GM12878 (cell line): ENCODE measurements at regions not wholly inside any gene's neighbourhood (a gene's known extent, or its start where the extent isn't known, plus 50 kb on each side); places are given as distances from the start of the nearest gene placed in this dataset.

ENCODE experiments used
- ATAC-seq: fragments of 200-7000 bp; cut with Tn5 transposase; 3 replicates; pipeline ENCODE4 v1.9.1; 2020; ENCODE audit warnings: mild to moderate bottlenecking, moderate library complexity
- BruUV-seq: library from RNA; stranded (reverse); fragments of 400-500 nt; replicated peaks from 2 replicates; lab custom pipeline; 2021; lab: Mats Ljungman, UMichigan
- CTCF ChIA-PET: fragments of 300-600 bp; sonication (Branson Sonifier 250); formaldehyde crosslinking; extraction: SDS; loops from one replicate; lab custom pipeline; 2021; ENCODE audit warnings: inconsistent platforms; lab: Yijun Ruan, JAX
- POLR2A ChIA-PET: fragments of 350-600 bp; formaldehyde crosslinking; extraction: SDS; loops from one replicate; lab custom pipeline; 2021; ENCODE audit warnings: inconsistent platforms; lab: Charles Lee
- RAD21 ChIA-PET: fragments of 300-600 bp; sonication (Branson Sonifier 250); formaldehyde crosslinking; loops from one replicate; lab custom pipeline; 2023; ENCODE audit warnings: antibody characterized with exemption; ENCODE audit not compliant: unreplicated experiment; lab: Charles Lee
- SMC1A ChIA-PET: fragments of 300-600 bp; sonication (Branson Sonifier 250); formaldehyde crosslinking; loops from one replicate; lab custom pipeline; 2023; ENCODE audit not compliant: unreplicated experiment, uncharacterized antibody; lab: Charles Lee
- DNase-seq: peaks from one replicate; pipeline ENCODE4 v3.0.0-alpha.2; 2011; ENCODE audit warnings: low read depth, low spot score
- FAIRE-seq: peaks from 3 replicates; lab custom pipeline; 2011; peaks lifted over from hg19 to GRCh38; lab: Jason Lieb, UNC
- H2AFZ ChIP-seq: 2 replicates; pipeline ENCODE4 v1.6.0; 2011; ENCODE audit warnings: low read depth, low read length, control low read depth; ENCODE audit not compliant: control insufficient read depth
- H3K27ac ChIP-seq: 2 replicates; pipeline ENCODE4 v1.5.1; 2011; ENCODE audit warnings: control low read depth; ENCODE audit not compliant: control insufficient read depth, insufficient read depth
- H3K27me3 ChIP-seq, 2 experiments: replicated peaks in 1 of 2; 2 replicates each; pipeline versions ENCODE4 v1.6.0 to v1.6.1; 2011; ENCODE audit warnings: low read length in 1 of 2; ENCODE audit not compliant: control insufficient read depth in 2 of 2, insufficient read depth in 2 of 2
- H3K36me3 ChIP-seq, 2 experiments: 2 replicates each; pipeline ENCODE4 v1.5.1; 2011; ENCODE audit warnings: low read length in 1 of 2; ENCODE audit not compliant: control insufficient read depth in 2 of 2, insufficient read depth in 2 of 2
- H3K4me1 ChIP-seq: 2 replicates; pipeline ENCODE4 v1.6.1; 2011; ENCODE audit warnings: mild to moderate bottlenecking, low read length, moderate library complexity, mixed read lengths; ENCODE audit not compliant: control insufficient read depth, insufficient read depth
- H3K4me2 ChIP-seq: 2 replicates; pipeline ENCODE4 v1.6.0; 2011; ENCODE audit warnings: control low read depth; ENCODE audit not compliant: control insufficient read depth, insufficient read depth
- H3K4me3 ChIP-seq: fragments of 200-600 bp; sonication (generic); 2 replicates; pipeline ENCODE4 v1.5.1; 2016
- H3K79me2 ChIP-seq: 2 replicates; pipeline ENCODE4 v1.6.0; 2011; ENCODE audit warnings: low read length; ENCODE audit not compliant: control insufficient read depth, insufficient read depth
- H3K9ac ChIP-seq: 2 replicates; pipeline ENCODE4 v1.8.0; 2011; ENCODE audit warnings: low read length, control low read depth, mixed read lengths; ENCODE audit not compliant: control insufficient read depth, insufficient read depth
- H3K9me3 ChIP-seq: replicated peaks from 3 replicates; pipeline ENCODE4 v1.5.1; 2011; ENCODE audit warnings: mild to moderate bottlenecking, low read length; ENCODE audit not compliant: control insufficient read depth, insufficient read depth
- H4K20me1 ChIP-seq: 2 replicates; pipeline ENCODE4 v1.6.0; 2011; ENCODE audit not compliant: control insufficient read depth, insufficient read depth
- ASH2L ChIP-seq: fragments of 300-600, 200-600 bp; sonication (generic); IDR thresholded peaks from 2 replicates; pipeline ENCODE4 v1.6.1; 2017; ENCODE audit warnings: low read depth, mild to moderate bottlenecking, borderline replicate concordance
- CUX1 ChIP-seq: IDR thresholded peaks from 2 replicates; pipeline ENCODE4 v1.6.1; 2012; ENCODE audit warnings: improper control_type of control experiment, low read depth, low read length; ENCODE audit not compliant: insufficient replicate concordance
- FOXK2 ChIP-seq: fragments of 450-650 bp; IDR thresholded peaks from 2 replicates; pipeline ENCODE4 v1.6.1; 2017; ENCODE audit warnings: mild to moderate bottlenecking, moderate library complexity
- GATAD2B ChIP-seq: fragments of 450-650 bp; conservative IDR thresholded peaks from 2 replicates; pipeline ENCODE4 v1.6.1; 2017; ENCODE audit warnings: low read depth, mild to moderate bottlenecking, moderate library complexity
- KDM1A ChIP-seq: fragments of 200-600 bp; sonication (generic); IDR thresholded peaks from 2 replicates; pipeline ENCODE4 v1.6.1; 2016; ENCODE audit warnings: borderline replicate concordance
- NFIC ChIP-seq: IDR thresholded peaks from 2 replicates; pipeline ENCODE4 v1.6.1; 2012; ENCODE audit warnings: low read depth, mild to moderate bottlenecking, inconsistent platforms, low read length, moderate library complexity
- PBX3 ChIP-seq: IDR thresholded peaks from 2 replicates; pipeline ENCODE4 v1.6.1; 2011; ENCODE audit warnings: mild to moderate bottlenecking, low read depth, low read length, moderate library complexity; ENCODE audit not compliant: insufficient replicate concordance
- RFX5 ChIP-seq: IDR thresholded peaks from 2 replicates; pipeline ENCODE4 v1.6.1; 2011; ENCODE audit warnings: low read depth, low read length, improper control_type of control experiment
- SRF ChIP-seq, 2 experiments: IDR thresholded peaks; 2 replicates each; pipeline ENCODE4 v1.6.1; 2011; ENCODE audit warnings: low read depth in 2 of 2, low read length in 2 of 2, mild to moderate bottlenecking in 1 of 2, moderate library complexity in 1 of 2
- SUZ12 ChIP-seq: fragments of 200-600 bp; sonication (generic); IDR thresholded peaks from one replicate; pipeline ENCODE4 v1.6.1; 2018; ENCODE audit warnings: antibody characterized with exemption, mild to moderate bottlenecking; ENCODE audit not compliant: unreplicated experiment
- ZBED1 ChIP-seq: IDR thresholded peaks from 2 replicates; pipeline ENCODE4 v1.6.1; 2016; ENCODE audit warnings: borderline replicate concordance
- ZBTB40 ChIP-seq: fragments of 450-650 bp; IDR thresholded peaks from 2 replicates; pipeline ENCODE4 v1.6.1; 2016; ENCODE audit warnings: mild to moderate bottlenecking, moderate library complexity, borderline replicate concordance
- ZNF384 ChIP-seq: IDR thresholded peaks from 2 replicates; pipeline ENCODE4 v1.6.1; 2012; ENCODE audit warnings: low read depth, mild to moderate bottlenecking, low read length, improper control_type of control experiment, borderline replicate concordance
- WGBS: methylation state at CpG from one replicate; pipeline ENCODE4 v1.1.6; 2016; ENCODE audit warnings: low lambda C conversion rate; ENCODE audit not compliant: insufficient replicate concordance, insufficient coverage; ENCODE audit errors: missing lambda C conversion rate; 5-methylcytosine and 5-hydroxymethylcytosine counted together
- in situ Hi-C: fragments of 300-500 bp; cut with MboI; formaldehyde crosslinking; loops from 9 replicates; pipeline ENCODE4 v1.14.3; 2018; ENCODE audit warnings: mixed read lengths
- intact Hi-C: fragments of 100-400 bp; cut with micrococcal nuclease; formaldehyde crosslinking; loops from one replicate; pipeline ENCODE4 v1.14.2; 2022; ENCODE audit not compliant: unreplicated experiment

DNA sequence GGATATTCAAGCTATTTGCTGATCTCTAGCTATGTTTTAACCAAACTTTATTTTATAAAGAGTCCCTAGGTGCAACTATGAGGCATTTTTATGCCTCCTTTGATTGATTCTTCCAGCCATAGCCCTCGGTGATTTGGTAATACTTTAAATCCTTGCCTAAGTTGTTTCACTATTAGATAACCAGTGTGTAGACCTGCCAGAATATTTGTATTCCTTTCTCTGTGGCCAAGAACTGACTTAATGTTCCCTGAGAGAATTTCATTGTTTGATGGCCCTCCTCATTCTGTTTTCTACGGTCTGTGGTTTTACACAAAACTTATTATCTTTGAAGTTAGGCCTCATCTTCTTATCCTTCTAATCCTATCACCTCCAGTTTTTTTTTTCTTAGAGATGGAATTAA lies 109.7 kb upstream of the MDGA2 start (continued):
- TF ChIP-seq ZBTB40: no peak

DNA sequence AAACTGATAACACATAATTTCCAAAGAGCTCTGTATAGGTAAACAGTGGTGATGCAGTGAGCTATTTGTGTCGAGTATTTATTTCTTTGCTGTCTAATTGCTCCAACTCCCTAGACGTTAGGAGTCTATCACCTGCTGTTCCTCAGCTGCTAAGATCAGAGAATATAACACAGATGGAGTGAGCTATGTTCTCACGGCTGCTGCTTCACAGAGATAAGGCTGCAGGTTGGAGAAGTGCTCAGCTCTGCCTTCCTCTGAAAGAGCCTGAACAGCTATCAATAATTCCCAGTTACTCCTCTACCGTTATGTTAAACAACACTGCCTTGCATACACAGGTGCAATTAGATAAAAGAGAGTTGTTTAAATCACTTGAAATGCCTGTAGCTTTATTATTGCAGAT lies 103.2 kb upstream of the MDGA2 start:
- Histone ChIP-seq H3K4me1 (no peaks in the 10 kb centered on the region), H3K79me2 (no peaks in the 10 kb centered on the region), H3K4me2 (no peak overlapping the region), H3K36me3 (no peaks in the 10 kb centered on the region), H3K9me3 (no peaks in the 10 kb centered on the region), H3K9ac (no peak overlapping the region), H3K27ac (no peak overlapping the region), H2AFZ (no peak overlapping the region), H4K20me1 (no peaks in the 10 kb centered on the region), H3K27me3 (no peaks in the 10 kb centered on the region), H3K4me3 (no peak overlapping the region)
- ATAC-seq: no peak
- in situ Hi-C loops (no loop called here), intact Hi-C loops (no loop called here)
- SMC1A ChIA-PET: interaction anchor here (1.1 kb wide), 1 partner anchor 9 kb away, joined by 3 read pairs; no protein-coding TSS in a partner anchor
- POLR2A ChIA-PET: no interaction called here
- no TSS peak for BruUV-seq
- CTCF ChIA-PET: no interaction called here
- RAD21 ChIA-PET: interaction anchor here (0.7 kb wide), 1 partner anchor 54 kb away, joined by 3 read pairs; no protein-coding TSS in a partner anchor
- TF ChIP-seq PBX3 (no peak), GATAD2B (no peak), RFX5 (no peak), SRF (IDR thresholded peaks at IDR 0.05; ENCODE audit: low read depth in 2 of 2, low read length in 2 of 2) (no peak), SUZ12 (no peak), ASH2L (no peak), ZBED1 (no peak), CUX1 (no peak), KDM1A (no peak), ZNF384 (no peak), NFIC (no peak), FOXK2 (no peak)
- no peak for FAIRE-seq
- WGBS: 10% methylated on average over 4 of the region's 4 CpGs
- DNase-seq: no peak
